DMS 273 (cell line): ENCODE measurements at regions not wholly inside any gene's neighbourhood (a gene's known extent, or its start where the extent isn't known, plus 50 kb on each side); places are given as distances from the start of the nearest gene placed in this dataset.
"Not testable (repeated sequence)": the region's sequence is repeated elsewhere in the genome, so short reads cannot be mapped to it uniquely, and the experiment has no call there.

ENCODE experiments used
- DNase-seq: peaks from one replicate; lab custom pipeline; 2025; ENCODE audit not compliant: unreplicated experiment; lab: John Stamatoyannopoulos, UW

DNA sequence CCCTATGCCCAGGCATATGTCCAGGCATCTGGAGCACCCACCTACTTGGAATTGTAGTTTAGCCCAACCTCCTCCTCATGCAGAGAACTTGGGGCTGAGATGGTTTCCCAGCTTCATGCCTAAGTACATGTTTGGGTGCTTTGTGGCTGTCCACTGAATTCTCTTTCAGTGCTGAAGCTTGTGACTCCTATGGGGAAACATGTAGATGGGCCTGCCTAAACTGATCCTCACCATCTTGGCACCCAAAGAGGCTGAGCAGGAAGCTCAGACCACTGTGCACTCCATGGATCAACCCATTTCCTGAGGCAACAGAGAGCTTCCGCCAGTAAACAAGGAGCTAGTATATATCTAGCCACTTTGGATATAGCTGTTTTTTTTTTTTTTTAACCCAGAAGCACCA is 2733.7 kb downstream of the PCDH7 start:
- DNase-seq = no peak

DNA sequence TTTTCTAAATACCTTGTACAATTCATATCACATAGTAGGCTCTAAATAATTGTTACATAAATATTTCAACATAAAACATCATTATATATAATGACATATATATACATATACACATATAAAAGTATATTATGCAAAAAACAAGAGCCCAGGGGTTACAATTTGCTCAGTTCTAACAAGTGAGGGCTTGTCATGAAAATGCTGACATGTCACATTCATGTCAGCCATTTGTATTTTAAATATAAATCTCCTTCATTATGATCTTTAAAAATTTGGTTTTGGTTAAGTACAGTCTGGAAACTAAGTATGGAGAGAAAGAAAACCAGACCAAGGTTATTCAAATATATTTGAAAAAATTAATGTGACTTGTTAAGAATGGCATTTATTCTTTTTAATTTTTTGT is 2745.4 kb downstream of the PCDH7 start:
- no peak for DNase-seq

DNA sequence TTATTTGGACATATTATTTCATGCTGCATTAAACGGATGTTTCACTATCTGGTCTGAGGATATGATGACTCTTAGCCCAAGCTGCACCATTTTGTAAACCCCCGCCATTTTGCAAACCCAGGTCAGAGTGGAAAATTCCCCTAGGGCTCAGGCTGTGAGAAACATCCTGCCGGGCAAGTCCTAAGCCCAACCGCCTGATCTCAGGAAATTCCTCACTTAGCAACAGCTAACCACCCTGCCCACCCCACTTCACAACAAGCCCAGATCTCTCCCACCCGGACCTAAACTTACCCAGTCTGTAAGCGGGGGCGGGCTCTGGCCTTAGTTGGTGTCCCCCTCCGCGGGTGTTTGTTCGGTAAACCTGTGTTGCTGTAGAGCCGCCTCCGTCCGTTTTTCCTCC is 2747.1 kb downstream of the PCDH7 start:
- no peak for DNase-seq

DNA sequence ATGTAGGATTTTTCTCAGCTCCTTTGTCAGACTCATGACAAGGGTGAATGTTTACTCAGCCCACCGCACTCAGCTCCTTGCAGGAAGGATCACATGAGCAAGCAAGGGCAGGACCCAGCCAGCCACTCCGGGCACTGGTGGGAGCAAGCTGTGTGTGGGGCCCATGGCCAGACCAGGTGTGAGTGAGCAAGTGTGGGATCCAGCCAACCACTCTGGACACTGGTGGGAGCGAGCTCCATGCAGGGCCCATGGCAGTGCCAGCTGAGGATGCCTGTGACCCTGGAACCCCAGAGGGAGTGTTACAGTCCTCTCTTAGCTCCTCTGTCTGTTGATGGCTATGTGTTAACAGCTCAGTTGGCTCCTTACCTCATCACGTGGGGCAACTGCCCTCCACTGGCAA is 2750.6 kb downstream of the PCDH7 start:
- DNase-seq = no peak

DNA sequence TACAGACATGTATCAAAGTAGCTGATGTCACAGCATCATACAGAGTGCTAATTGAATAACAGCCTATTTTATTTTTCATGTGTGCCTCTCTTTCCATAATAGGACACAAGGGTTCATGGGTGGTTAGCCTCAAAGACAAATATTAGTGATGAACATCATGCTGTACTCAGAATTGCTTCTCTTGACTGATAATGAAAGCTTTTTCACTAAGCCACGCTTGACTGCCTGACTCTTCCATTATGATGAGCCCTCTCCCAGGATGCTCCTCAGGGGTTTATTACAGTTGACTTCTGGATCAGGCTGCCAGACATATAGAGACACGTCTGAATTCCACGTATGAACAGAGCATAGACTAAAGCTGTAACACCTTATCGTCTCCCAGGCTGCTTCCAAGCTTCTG is 2757.5 kb downstream of the PCDH7 start:
- no peak for DNase-seq

DNA sequence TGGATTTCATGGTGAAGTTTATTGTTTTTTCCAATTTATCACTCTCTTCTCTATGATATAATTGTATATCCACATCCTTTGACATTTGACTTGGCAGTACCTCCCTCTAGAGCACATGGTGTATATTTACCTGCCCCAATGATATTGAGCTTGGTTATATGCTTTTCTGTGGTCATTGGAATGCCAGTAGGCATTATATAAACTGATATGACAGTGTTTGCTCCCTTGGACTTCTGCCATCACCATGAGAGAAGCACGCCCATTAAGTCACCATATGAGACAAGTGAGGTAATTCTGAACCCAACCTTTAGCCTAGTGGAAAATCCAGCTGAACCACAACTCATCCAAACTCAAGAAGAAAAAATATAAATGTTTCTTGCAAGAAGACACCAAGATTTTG is 2761.5 kb downstream of the ARAP2 start:
- no peak for DNase-seq

DNA sequence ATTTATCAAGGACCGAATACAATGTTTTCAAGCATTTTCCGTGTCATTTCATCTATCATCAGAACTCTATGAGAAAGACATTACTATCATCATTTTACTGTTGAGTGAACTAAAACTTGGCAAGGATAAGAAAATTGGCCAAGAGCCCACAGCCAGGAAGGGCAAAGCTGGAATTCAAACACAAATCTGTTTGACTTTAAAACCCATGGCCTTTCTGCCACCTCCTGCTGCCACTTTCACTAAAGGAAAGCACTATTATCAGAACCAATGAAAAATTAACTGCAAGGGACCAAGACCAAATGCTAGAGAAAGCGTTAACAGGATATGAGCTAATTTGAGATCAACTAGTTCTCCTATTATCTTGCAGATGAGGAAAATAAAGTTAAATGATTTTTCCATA is 2759.2 kb downstream of the ARAP2 start:
- peak; percentile 0 for DNase-seq

DNA sequence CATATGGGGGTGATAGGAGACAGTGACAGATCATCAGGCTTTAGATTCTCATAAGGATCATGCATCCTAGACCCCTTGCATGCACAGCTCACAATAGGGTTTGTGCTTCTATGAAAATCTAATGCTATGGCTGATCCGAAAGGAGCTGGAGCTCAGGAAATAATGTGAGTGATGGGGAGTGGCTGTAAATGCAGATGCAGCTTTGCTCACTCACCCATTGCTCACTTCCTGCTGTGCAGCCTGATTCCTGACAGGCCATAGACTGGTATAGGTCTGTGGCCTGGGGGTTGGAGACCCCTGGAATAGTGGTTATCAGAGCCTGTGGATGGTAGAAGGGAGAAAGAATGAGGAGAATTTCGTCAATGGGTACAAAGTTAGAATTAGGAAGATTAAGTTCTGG is 2751.1 kb downstream of the ARAP2 start:
- no peak for DNase-seq

DNA sequence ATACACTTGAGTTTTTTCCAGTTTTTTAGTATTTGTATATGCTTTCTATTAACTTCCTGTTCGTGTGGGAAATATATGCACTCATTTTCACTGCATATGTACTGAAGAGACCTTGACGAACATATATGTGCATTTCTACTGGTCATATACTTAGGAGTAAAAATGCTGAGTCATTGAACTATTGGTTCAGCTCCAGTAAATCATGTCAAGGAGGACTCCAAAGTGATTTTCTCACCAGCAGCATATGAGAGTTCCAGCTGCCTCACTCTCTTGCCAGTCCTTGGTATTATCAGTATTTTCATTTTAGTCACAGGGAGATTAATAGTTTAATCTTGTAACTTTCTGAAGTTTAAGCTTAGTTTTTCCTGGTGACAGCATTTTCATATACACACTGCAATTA is 2750.2 kb downstream of the ARAP2 start:
- DNase-seq = peak; percentile 11

DNA sequence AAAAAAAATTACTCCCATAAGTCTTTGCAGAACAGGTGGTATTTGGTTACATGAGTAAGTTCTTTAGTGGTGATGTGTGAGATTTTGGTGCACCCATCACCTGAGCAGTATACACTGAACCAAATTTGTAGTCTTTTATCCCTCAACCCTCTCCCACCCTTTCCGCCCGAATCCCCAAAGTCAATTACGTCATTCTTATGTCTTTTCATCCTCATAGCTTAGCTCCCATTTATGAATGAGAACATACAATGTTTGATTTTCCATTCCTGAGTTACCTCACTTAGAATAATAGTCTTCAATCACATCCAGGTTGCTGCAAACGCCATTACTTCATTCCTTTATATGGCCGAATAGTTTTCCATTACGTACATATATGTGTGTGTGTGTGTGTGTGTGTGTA is 2742.7 kb downstream of the ARAP2 start:
- DNase-seq = not testable (repeated sequence)

DNA sequence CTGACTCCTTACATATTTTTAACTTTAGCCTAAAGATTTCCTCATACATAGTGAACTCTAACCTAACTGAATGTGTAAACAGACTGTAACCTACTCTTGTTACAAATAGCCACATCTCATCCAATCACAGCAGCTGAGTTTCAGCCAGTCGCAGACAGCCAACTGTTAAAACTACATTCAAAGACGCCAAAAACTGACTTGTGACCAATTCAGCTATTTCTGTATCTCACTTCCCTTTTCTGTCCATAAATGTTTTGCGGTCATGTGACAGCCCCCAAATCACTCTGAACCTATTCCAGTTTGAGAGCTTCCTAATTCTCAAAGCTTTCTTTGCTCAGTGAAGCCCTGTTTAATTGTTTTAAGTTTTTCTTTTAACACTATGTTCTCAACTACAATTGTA is 2731.9 kb downstream of the ARAP2 start:
- no peak for DNase-seq

DNA sequence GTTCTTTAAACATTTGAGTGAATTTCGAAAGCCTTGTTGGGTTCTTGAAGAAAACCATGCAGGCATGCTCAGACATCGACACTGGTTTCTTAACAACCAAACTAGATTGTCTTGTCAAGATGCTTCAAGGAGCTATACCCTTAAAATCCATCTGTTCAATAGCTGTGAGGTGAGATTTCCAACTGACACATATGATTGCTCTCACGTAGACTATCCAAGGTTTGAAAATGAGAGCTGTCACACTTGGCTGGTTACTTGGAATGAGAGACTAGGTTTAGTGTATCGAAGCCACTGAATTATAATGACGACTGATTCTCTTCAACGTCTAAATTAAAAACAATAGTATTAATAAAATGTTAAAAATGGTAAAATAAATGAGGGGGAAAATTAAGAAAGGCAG is 2725.5 kb downstream of the ARAP2 start:
- DNase-seq = no peak

DNA sequence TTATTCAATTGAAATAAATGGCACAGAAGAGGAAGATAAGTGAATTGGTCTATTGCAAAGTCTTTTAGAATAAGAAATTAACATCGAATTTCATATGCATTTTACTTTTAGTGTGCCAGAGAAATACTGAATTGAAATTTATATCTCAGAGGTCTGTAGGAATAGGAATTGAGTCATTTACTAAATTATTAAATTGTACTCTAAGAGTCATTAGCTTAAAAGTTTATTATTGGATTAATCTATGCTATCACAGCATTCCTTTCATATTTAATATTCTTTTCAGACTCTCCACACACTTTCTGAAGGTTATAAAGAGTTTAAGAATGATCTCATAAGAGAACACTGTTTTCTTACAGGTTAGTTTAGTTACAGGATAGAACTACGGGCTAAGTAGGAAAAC is 2711.5 kb downstream of the ARAP2 start:
- DNase-seq = no peak

DNA sequence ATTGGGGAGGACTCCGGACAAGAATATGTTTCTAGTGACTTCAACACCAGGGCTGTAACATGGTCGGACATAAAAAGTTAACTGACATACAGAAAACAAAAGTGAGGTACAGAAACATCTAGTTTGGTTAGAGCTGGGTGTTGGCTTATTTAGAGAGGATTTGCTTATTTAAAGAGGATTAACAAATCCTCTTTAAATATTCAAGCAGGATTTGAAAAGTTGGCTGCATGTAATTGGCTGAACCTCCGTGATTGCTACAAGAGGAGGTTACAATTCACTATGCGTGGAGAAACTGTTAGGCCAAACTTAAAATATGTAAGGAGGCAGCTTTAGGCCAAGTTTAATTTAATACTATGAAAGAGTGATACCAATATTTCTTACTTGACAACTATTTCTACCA is 2707.4 kb downstream of the ARAP2 start:
- no peak for DNase-seq

DNA sequence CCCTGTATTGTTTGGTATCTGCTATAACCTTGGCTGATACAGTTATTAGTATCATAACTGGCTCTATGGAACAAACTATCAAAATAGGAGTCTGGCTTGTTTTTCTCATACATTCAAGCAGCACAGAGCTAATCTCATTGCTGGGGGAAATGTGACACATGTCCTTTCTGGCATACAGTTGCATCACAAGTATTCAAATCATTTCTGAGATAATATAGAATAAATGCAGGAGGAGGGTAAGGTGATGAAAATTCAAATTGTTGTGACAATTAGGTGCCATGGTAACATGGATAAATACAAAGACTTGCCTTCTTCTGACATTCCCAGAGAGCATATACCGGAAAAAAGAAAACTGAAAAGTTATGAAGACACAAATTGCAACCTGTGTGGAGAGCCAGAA is 2706.8 kb downstream of the ARAP2 start:
- DNase-seq = no peak

DNA sequence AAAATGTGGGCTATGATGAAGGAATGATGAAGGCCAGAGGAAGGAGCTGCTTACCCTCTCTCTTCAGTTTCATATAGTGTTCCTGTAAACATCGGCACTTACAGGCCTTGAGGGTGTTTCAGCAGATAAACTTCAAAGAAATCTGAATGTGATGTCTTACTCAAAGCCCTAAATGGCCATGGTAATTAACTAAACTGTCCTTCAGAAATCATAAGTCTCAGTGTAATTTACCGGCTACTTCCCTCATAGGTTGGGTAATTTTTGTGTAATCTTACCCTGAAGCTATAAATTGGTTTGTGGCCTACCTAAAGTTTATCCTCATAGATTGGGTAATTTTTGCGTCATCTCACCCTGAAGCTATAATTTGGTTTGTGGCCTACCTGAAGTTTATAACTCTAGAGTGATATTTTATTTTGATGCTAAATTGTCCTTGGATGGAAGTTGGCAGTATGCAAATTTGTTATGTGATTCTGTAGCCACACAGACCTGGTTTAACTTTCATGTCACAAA is 2700.3 kb downstream of the ARAP2 start:
- no peak for DNase-seq

DNA sequence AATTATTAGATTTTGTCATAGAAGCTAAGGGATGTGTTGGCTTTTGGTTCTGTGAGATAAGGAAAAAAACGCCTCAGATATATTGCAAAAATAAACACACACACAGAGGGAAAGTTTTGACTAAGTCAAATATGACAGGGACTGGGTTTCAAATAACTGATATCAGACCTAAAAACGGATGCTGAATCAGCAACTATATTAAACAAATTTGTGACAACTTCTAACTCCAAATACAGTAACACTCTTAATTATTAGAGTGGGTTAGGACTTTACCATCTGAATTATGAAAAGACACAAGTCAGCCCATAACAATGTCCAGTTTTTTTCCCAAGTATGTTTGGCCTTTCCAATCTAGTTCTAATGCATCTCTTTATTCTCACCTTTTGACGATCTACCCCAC is 2693.1 kb downstream of the ARAP2 start:
- DNase-seq = no peak

DNA sequence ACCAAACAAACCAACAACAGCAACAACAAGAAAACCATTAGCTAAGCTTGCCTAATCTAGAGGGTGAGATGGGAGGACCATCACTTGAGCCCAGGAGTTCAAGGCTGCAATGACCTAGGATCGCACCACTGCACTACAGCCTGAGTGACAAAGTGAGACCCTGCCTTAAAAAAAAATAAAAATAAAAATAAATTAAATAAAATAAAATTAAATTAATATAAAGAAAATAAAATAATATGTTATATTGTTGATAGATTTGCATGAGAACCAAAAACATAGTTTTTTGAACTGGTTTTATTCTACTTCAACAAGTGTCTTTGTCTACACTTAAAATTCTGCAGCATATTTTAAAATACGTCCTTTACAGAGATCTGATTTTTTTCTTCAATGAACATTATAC is 2683.1 kb downstream of the ARAP2 start:
- DNase-seq = no peak

DNA sequence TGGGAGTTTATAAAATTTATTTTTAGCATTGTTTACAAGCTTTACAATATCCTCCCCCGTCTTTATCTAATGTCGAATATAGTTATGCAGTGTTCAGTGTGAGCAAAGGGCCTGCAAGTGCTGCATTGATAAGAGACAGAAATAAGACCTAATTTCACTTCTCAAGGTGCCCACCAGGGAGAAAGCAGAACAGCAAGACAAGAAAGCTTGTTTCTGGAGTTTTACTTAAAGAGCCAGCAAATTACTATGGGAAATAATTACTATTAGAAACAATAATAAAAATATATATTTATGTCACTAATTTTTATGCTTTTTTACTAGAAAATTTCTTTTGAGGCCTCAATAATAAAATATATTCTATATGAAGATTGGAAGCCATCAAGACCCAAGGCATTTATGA is 2677.7 kb downstream of the ARAP2 start:
- DNase-seq = no peak

DNA sequence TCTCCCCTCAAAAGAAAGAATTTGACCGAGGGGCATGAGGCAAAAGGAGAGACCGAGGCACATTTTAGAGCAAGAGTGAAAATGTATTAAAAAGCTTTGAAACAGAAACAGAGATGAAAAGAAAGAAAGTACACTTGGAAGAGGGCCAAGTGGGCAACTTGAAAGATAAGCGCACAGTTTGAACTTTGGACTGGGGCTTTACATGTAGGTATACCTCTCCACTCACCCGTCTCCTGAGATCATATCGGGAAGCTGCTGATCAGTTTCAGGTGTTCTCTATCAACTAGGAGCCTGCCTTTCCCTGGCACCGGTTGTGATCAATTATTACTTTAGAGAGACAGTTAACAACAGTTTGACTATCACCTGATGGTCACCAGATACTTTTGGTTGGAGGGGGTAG is 2666.5 kb downstream of the ARAP2 start:
- DNase-seq = no peak

DNA sequence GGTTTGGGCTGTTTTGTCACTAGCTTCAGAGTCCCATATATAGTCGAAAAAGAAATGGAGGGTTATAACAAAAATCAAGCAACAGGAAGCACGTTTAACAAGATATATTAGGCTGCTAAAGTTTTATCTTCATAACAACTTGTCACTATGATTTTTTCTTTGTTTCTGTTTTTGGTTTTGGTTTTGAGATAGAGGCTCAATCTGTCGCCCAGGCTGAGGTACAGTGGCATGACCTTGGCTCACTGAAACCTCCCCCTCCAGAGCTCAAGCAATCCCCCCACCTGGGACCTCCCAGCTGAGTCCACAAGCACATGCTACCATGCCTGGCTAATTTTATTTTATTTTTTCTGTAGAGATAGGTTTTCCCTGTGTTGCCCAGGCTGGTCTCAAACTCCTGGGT is 2664.4 kb downstream of the ARAP2 start:
- no peak for DNase-seq

DNA sequence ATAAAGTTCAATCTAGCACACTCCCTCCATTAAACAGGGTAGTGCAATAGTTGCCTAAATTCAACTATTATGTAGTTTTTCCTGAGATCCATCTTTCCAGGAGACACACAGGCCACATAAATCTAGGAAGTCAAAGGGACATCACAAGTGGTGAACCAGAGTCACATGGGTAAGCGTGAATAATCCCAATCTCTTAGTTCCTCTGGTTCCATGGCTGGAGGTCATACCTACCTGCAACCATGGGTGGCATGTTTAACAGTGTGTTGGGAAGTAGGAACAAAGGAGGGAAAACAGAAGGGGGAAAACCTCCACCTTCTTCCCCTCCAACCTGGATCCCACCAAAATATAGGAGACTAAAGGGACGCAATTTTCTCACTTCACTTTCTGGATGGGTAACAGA is 2651.6 kb downstream of the ARAP2 start:
- DNase-seq = peak; percentile 1

DNA sequence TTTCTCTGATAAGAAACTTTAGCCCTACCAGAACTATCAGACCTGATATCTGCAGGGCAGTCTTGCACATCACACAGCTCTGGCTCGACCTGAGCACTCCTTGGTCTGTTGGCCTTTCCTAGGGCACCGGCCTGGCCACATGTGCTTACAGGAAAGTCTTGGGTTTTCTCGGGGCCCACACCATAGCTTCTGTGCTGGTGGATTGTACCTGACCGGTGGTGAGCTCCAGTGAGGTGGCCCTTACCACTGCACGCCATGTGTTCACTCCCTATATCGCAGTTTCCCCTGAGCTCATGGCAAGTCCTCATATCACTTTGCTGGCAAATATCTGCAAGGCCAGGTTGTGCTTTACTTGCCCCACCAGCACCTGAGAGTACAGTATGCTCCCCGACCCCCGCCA is 2637.4 kb downstream of the ARAP2 start:
- DNase-seq = no peak

DNA sequence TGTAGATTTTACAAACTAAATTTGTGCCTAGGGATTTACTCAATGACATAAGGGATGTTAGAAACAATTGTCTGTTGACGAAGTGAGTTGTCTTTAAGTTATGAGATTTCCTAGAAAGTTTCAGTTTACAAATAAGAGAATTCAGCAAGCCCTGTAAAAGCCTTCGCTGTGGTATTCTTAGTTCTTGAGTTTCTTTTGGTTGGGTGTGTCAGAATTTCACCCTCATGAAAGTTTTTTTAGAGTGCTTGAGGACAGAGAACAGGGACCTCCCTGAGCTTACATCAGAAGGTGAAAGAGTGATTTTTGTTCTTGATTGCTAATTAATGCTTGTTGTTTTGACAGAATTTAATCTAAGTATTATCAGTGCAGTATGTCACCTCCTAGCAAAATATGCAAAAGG is 2628.2 kb downstream of the ARAP2 start:
- DNase-seq = no peak
